ENCODE measurements at regions not wholly inside any gene's neighbourhood (a gene's known extent, or its start where the extent isn't known, plus 50 kb on each side); places are given as distances from the start of the nearest gene placed in this dataset.

GRCh38 chr2:12090072-12090471 lies 343.6 kb downstream of the LPIN1 start:
- TF ChIP-seq, protein P1, sequence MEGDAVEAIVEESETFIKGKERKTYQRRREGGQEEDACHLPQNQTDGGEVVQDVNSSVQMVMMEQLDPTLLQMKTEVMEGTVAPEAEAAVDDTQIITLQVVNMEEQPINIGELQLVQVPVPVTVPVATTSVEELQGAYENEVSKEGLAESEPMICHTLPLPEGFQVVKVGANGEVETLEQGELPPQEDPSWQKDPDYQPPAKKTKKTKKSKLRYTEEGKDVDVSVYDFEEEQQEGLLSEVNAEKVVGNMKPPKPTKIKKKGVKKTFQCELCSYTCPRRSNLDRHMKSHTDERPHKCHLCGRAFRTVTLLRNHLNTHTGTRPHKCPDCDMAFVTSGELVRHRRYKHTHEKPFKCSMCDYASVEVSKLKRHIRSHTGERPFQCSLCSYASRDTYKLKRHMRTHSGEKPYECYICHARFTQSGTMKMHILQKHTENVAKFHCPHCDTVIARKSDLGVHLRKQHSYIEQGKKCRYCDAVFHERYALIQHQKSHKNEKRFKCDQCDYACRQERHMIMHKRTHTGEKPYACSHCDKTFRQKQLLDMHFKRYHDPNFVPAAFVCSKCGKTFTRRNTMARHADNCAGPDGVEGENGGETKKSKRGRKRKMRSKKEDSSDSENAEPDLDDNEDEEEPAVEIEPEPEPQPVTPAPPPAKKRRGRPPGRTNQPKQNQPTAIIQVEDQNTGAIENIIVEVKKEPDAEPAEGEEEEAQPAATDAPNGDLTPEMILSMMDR (IDR thresholded peaks at IDR 0.05), result no peak
- TF ChIP-seq POLR2A (IDR thresholded peaks at IDR 0.05), result no peak

Data from tibial nerve (tissue), 3 donors.